HK-2 (cell line): ENCODE measurements at regions not wholly inside any gene's neighbourhood (a gene's known extent, or its start where the extent isn't known, plus 50 kb on each side); places are given as distances from the start of the nearest gene placed in this dataset.
"Not testable (repeated sequence)": the region's sequence is repeated elsewhere in the genome, so short reads cannot be mapped to it uniquely, and the experiment has no call there.

ENCODE experiments used
- DNase-seq: peaks from one replicate; pipeline ENCODE4 v3.0.0-alpha.2; 2018; ENCODE audit not compliant: unreplicated experiment

DNA sequence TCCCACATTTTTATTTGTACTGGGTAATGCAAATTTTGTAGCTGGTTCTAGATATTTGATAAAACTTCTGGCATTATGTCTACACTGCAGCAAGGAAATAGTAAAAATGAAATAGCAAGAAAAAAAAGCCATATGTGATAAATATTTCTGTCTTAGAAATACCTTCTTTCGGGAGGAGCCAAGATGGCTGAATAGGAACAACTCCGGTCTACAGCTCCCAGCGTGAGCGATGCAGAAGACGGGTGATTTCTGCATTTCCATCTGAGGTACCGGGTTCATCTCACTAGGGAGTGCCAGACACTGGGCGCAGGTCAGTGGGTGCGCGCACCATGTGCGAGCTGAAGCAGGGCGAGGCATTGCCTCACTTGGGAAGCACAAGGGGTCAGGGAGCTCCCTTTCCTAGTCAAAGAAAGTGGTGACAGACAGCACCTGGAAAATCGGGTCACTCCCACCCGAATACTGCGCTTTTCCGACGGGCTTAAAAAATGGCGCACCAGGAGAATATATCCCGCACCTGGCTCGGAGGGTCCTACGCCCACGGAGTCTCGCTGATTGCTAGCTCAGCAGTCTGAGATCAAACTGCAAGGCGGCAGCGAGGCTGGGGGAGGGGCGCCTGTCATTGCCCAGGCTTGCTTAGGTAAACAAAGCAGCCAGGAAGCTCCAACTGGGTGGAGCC lies 461.4 kb downstream of the ZWINT start:
- DNase-seq = not testable (repeated sequence)

GRCh38 chr10:55897490-55897921 lies 463.6 kb downstream of the ZWINT start:
- DNase-seq = no peak

DNA sequence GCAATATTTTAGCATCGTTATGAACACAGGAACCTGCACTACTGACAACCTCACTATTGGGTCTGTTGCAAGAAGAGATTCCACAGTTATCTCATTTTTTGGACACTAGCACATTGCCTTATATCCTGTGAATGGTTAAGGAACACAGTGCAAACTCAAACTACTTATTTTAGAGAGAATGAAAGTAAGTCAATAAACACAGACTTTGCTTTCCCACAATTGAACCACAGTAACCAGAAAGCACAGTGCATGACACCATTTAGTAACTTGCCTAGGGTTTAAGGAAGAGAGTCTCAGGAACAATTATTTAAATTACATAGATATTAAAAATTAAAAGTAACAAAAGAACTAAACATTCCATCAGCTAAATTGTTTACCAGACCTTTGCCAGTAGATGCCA lies 468.8 kb downstream of the ZWINT start:
- no peak for DNase-seq

DNA sequence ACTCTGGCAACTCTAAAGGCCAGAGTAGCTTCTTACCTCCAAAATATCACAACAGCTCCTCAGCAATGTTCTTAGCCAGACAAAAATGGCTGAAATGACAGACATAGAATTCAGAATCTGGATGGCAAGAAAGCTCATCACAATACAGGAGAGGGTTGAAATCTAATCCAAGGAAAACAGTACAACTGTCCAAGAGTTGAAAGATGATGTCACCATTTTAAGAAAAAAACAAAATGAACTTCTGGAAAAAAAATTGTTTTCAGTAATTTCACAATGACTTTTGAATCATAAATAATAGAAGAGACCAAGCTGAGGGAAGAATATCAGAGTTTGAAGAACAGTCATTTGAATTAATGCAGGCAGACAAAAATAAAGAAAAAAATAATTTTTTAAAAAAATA lies 479.5 kb downstream of the ZWINT start:
- DNase-seq = no peak

DNA sequence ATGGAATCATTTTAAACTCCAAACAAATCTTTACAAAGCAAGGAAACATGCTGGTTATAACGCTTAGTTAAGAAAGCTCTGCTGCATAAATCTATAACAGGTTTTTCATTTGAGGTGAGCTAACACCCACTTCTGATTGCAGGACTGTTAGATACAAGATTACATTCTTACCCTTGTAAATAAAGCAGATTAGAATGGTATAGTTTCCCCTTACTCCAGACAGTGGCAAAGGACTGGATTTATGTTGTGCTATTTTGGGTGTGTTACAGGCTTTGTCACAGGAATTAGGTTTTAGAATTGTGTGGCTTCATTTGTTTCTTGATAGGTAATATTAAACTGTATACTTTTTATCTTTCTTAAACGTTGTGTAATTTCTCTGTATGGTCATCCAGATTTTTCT lies 487.6 kb downstream of the ZWINT start:
- no peak for DNase-seq

- no peak for DNase-seq
Observed at GRCh38 chr10:55870186-55870585, 490.9 kb downstream of the ZWINT start.

- DNase-seq = no peak
Observed at GRCh38 chr10:55867848-55868247, 493.2 kb downstream of the ZWINT start.

DNA sequence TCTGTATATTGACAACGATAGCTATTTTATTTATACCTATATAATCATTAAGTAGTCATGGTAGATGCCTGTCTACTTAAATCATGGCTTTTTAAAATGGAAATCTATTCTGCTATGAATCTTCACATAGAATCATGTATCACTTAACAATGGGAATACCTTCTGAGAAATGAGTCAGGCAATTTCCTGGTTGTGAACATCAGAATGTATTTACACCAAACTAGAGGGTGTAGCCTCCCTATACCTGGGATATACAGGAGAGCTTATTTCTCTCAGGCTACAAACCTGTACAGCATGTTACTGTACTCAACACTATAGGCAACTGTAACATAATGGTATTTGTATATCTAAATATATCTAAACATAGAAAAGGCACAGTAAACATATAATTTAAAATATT lies 502.3 kb downstream of the ZWINT start:
- DNase-seq = no peak

DNA sequence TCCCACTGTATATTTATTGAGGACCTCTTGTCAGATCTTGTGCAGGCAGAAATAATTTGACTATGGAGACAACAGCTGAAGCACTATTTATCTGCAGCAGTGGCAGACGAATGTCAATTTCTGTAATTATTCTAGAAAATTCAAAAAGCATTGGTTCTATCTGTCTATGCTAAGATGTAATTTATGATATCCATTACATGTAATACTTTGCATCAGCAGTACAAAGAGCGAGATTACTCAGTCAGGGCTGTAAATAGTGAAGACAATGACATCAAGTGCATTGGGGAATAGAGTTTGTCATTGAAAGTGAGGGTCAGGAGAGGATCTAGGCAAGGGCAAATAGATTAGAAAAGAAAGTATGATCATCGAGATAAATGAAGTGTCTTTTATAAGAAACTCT lies 508.2 kb downstream of the ZWINT start:
- DNase-seq = no peak

DNA sequence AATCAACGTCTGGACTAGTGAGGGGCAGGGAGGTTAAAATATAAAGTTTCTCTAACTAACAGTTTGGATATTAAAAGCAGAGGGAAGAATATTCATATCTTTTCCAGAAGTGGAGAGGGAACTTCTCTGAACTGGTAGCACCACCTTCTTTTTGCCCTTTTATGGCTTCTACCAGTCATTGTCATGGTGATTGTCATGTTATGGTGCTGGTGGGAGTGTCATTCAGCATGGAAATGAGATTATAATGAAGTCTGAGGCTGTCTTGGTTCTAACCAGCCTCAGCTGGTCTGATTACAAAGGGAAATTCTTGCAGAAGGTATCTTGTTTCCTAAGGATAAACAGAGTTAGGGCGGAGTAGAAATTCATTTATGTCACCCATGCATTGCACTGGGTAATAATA lies 523.8 kb downstream of the ZWINT start:
- no peak for DNase-seq

- DNase-seq = no peak
Observed at GRCh38 chr10:55822096-55822495, 539.0 kb downstream of the ZWINT start.

DNA sequence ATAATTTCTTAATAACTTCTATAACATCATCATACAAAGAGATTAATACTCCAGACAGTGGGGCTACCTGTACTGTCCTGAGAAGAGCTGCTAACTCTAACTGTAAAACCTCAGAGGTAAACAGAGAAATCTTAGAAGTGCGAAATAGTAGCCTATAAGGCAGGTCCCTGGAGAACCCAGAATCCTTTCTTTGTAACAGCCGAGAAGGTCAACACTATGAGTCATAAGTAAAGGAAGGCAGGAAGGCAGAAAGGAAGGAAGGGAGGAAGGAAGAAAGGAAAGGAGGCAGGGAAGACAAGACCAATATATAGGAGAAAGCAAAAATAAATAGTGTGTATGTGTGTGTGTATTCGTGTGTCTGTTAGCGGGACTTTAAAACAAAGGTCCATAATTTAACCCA lies 540.6 kb downstream of the ZWINT start:
- DNase-seq = no peak

DNA sequence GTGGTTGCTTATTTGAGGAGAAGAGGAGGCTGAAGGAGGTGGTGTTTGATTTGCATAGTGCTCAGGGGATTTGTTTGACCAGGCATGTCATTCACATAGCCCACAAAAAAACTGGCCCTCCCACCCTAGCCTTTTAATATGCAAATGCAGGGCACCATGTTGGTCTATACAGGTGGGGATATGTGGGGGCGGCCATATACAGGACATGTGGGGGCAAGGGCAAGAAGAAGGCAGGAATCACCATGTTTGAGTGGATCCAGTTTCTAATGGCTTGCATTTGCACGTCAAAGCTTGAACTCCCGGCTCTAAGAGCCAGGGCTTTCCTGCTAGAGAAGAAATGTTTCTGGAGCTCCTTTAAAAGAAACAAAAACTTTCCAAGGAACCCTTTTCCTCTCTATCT lies 541.0 kb downstream of the ZWINT start:
- no peak for DNase-seq

- DNase-seq = no peak
Observed at GRCh38 chr10:55813451-55814170, 547.4 kb downstream of the ZWINT start.

DNA sequence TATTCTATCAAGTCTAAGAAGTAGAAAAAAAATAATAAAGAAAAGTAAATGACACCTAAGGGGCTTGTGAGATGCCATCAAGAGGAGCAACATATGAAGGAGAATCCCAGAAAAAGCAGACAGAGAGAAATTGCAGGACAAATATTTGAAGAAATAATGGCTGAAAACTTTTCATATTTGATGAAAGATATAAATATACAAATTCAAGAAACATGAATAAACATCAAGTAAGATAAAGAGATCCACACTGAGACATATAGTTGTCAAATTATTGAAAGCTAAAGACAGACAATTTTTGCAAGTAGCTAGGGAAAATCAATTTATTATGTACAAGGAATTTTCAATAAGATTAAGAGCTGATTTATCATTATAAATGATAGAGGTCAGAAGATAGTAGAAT lies 558.0 kb downstream of the ZWINT start:
- no peak for DNase-seq

DNA sequence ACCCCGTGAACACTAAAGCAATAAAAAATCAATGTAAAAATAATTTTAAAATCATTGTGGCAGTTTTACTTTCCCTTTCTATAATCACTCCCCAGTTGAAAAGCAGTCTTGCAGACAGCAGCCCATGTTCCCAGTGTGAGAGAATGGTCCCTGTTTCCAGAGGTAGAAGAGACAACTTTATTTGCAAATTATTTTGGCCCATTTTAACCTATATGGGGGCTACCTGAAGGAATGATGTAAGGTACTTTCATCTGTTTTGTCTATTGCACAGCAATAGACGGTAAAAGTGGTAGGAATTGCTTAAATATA lies 559.8 kb downstream of the ZWINT start:
- DNase-seq = no peak

DNA sequence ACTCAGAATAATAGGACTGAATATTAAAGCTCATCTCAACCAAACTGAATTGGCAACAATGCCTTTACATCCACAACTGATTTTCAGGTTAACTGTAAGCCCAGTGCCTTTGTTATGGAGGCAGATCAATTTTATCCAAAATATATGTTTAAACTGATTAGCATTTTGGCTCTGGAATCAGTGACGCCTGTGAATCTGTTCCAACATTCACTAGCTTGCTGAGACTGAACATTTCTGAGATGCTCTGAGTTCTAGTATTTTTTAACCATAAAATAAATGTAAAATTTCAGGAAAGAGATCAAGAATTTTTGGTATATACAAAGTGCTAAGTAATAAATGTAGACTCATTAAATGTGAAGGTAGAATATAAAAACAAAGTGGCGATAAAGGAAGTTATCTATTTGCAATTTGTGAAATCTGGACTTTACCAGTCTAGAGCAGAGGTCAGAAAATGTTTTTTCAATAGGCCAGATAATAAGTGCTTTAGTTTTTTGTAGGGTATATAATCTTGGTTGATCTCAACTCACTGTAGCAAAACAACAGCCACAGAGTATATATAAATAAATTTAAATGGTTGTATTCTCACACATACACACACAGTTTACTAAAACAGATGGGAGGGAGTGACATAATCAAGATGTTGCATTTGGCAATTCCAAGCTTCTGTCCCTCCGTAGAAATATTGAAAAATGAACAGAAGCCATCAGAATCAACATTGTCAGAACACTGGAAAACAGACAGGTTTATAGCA lies 560.3 kb downstream of the ZWINT start:
- DNase-seq = no peak

DNA sequence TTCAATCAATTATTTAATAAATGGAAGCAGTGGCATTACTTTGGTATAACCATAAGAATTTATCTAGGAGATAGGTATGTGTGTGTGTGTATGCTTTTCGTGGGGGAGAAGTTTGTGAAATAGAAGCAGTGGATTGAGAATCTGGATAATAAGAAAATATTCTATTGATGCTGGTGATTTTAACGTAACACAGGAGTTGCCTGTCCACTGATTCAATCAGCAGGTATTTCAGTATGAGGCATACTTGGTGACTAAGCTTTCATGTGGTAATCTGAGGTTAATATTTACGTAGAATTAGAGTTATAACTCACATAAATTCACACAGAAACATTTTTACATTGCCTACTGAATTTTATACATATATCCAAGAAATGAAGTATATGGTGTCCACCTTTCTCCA lies 568.0 kb downstream of the ZWINT start:
- no peak for DNase-seq

DNA sequence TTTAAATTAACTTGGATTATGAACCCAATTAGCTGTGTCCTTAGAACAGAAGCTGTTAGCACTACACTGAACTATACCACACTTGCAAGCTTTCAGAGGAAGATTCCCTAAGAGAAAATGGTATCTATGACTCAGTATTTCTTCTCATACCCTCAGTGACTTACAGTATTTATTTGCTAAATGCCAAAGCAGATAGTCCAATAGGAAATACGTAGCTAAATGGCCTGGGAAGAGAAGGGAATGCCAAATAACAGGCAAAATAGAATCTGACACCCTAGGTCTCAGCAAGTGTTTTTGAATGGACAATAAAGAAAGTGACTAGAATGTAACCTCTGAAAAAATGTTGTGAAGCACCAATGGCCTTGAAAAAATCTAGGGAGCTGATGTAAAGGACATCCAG lies 570.8 kb downstream of the ZWINT start:
- DNase-seq = not testable (repeated sequence)

DNA sequence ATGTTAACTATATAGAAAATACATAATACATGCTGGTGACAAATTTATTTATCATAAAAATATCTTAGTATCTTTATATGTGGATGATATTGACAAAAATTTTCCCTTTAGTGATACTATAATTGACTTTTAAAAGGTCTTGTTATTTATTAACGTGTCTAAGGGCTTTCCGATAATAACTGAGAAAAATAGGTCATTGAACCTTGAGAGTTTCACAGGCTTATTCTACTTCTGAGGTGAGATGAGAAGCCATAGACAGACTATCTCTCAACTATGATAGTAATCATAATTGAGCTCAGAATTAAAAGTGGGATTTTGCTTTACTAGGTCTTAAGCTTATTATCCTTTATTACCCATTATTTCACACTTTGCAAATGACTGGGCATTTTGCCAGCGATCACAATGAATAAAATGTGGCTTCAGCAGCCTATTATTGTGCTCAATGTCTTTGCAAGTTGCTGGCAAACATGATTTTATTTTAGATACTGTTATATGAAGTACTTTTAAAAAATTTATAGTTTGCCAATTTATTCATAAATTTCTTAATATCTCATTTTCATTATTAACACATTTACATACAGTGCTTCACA lies 574.5 kb downstream of the ZWINT start:
- no peak for DNase-seq

DNA sequence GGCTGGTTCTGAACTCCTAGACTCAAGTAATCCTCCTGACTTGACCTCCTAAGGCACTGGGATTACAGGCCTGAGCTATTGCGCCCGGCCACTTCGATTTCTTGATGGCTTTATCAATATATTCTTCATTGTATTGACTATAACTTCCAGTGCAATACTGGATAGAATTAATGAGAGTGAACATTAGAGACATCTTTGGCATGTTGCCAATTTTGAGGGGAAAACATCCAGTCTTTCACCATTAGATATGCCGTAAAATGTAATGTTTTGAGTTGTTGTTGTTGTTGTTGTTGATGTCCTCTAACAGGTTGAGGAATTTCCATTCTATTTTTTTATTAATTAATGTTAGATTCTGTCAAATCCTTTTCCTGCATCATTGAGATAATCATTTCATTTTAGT lies 578.9 kb downstream of the ZWINT start:
- no peak for DNase-seq

DNA sequence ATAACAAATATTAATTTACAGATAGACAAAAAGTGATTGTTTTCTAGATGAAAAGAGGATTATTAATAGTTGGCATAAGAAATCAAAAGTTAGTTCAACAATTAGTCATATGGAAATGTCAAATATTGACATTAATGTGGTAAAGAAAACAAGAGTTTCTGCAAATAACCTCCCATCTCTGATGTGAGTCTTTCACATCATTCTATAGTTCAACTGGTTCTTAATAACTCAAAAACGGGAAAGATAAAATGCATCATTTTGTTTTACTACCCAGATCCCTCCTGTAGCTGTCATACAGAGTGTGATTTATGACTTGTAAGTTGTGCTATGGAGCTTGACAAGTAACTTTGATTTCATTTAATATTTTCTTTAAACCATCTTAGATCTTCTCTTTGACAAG lies 594.8 kb downstream of the ZWINT start:
- DNase-seq = no peak

DNA sequence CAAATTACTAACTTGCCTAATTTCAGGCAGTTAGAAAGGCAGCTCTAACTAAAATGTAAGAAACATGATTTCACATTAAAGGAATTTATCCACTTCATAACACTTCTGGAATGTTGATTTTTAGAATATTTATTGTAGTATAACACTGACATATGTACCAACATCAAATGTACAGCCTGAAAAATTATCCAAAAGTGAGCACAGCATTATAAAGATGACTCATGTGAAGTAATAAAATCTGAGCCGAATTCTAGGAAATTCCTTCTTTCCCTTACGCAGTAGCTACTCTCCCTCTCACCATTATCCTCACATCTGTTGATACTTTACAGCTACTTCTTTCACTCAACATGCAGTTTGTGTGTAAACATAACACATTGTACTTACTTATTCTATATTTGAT lies 610.6 kb downstream of the ZWINT start:
- no peak for DNase-seq
